ENCODE measurements at regions not wholly inside any gene's neighbourhood (a gene's known extent, or its start where the extent isn't known, plus 50 kb on each side); places are given as distances from the start of the nearest gene placed in this dataset.
"Not testable (repeated sequence)": the region's sequence is repeated elsewhere in the genome, so short reads cannot be mapped to it uniquely, and the experiment has no call there.

DNA sequence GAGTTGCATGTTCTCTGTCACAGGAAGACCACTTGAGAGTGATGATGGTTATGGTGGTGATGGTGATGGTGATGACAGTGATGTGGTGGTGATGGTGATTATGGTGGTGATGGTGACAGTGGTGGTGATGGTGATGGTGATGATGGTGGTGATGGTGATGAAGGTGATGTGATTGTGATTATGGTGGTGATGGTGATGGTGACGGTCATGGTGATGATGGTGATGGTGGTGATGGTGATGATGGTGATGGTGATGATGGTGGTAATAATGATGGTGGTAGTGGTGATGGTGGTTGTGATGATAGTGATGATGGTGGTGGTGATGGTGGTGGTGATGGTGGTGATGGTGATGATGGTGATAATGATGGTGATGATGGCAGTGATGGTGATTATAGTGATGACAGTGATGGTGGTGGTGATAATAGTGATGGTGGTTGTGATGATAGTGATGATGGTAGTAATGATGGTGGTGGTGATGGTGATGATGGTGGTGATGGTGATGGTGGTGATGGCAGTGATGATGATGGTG is 93.7 kb downstream of the ASB1 start:
- no peak for DNase-seq (ENCODE audit: low spot score in 2 of 2)
- FAIRE-seq = no peak

DNA sequence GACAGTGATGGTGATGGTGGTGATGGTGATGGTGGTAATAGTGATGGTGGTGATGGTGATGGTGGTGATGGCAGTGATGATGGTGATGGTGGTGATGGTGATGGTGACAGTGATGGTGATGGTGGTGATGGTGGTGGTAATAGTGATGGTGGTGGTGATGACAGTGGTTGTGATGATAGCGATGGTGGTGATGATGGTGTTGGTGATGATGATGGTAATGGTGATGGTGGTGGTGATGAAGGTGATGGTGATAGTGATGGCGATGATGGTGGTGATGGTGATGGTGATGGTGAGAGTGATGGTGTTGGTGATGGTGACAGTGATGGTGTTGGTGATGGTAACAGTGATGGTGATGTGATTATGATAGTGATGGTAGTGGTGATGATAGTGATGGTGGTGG is 94.3 kb downstream of the ASB1 start:
- DNase-seq (ENCODE audit: low spot score in 2 of 2) (no peak), FAIRE-seq (no peak)

DNA sequence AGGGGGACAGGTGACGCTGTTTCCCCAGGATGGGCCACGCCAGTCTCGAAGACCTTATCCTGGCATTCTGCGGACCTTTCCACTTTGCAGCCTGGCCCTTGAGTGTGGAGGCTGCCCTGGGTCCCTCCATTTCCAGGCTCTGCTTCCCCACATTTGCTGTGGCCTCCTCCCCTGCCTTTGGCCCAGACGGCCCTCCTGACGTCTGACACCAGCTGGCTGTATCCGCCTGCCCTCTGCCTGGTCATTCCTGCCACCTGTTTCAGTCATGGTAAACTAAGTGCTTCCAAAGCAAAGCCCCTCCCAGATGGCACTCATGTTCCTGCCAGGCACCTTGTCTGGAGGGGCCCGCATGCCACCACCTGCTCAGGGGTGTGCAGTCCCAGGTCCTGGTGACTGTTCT is 95.1 kb downstream of the ASB1 start:
- DNase-seq (ENCODE audit: low spot score in 2 of 2) (no peak), FAIRE-seq (no peak)

DNA sequence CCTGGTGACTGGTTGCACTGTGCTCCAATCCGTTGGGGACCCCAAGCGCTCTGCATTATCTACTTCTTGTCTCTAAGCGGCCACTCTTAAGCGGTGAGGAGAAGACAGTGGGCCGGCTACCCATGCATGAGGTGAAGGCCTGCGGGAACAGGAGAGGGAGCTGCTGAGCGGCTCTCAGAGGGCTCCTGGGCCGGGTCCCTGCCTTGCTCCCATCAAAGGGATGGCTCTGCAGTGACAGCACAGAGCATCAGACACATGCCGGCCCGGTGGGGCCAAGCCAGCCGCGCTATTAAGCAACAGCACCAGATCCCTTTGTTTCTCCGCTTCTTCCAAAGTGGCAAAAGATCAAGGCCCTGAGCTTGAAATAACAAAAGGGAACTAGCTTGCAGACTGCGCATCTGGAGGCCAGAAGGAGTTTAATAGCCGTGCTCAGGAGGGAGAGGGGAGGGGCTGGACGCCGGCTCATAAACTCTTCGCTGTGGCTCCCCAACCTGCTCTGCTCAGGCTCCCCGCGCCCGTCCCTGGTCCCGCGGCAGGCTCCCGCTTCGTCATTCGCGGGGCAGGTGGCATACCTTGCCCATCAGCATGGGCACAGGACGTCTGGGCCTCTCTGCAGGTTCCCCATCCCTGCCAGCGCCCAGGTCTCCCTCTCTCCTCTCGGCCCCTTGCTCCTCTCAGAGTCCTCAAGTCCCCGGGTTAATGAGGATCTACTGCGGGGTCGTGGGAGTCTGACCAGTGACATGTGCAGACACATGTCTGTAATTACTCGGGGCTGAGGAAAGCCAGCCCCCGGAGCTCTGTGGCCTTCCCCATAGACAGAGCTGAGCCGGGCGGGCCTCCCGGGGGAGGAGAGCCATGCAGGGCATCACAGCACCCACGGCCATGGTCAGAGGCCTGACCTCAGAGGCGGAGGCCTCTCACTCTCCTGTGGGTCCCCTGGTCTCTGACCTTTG is 96.7 kb downstream of the ASB1 start:
- DNase-seq (ENCODE audit: low spot score in 2 of 2) = no peak
- no peak for FAIRE-seq

DNA sequence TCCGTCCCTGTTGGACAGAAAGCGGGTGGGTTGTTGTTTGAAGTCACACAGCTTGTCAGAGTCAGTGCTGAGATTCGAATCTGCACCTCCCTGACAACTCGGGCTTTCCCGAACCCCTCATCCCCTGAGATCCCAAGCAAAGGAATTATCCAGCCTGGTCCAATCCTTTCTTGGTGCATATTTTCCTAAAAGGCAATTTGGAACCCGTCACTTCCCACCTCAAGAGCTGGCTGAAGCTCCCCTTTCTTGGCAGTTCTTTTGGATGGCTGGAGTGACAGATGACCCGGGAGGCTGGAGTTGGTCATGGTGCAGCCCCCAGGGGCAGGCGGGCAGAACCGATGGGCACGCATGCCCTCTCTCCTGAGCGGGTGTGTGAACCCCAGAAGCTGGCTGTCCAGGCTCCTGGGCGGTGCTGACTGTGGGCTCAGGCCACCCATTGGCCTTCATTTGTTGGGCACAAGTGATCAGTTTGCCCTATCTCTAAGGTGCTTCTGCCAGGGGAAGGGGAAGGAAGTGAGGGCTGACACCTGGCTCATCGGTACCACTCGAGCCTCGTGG is 97.8 kb downstream of the ASB1 start:
- no peak for DNase-seq (ENCODE audit: low spot score in 2 of 2)
- no peak for FAIRE-seq

DNA sequence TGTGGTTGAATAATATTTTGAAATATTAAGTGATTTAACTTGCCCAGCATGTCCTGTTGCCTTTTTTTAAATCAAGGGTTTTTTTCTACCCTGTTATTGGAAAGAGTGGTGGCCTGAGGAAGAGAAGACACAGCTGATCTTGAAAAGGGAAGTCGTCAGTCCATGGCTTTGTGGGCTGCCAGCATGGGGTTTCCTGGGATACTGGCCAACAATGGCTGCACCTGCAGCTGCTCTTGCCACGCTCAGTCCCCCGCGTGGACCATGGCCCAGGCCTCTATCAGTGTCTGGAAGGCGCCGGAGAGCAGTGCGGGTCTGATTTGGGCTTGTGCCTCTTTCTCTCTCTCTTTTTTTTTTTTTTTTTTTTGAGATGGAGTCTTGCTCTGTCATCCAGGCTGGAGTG is 99.3 kb downstream of the ASB1 start:
- DNase-seq (ENCODE audit: low spot score in 2 of 2) = no peak

DNA sequence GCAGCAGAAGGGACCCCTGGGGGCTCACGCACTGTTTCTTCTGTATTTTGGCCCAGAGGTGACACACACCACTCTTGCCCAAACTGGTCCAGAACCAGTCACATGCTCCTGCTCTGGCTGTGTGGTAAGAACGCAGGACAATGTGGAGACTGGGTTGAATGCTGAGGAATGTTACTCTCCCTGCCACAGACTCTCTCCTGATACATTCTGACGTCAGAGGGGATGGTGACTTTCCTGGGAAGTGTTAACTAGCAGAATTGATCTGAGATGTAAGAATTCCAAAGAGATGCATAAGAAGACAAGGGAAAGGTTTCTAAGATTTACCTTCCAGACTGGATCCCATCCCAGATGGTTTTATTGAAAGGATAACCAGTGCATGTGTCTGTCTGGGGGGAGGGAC is 100.8 kb downstream of the ASB1 start:
- FAIRE-seq = no peak
- no peak for DNase-seq (ENCODE audit: low spot score in 2 of 2)

More for the DNA sequence above, 99.3 kb downstream of the ASB1 start:
- FAIRE-seq = no peak

DNA sequence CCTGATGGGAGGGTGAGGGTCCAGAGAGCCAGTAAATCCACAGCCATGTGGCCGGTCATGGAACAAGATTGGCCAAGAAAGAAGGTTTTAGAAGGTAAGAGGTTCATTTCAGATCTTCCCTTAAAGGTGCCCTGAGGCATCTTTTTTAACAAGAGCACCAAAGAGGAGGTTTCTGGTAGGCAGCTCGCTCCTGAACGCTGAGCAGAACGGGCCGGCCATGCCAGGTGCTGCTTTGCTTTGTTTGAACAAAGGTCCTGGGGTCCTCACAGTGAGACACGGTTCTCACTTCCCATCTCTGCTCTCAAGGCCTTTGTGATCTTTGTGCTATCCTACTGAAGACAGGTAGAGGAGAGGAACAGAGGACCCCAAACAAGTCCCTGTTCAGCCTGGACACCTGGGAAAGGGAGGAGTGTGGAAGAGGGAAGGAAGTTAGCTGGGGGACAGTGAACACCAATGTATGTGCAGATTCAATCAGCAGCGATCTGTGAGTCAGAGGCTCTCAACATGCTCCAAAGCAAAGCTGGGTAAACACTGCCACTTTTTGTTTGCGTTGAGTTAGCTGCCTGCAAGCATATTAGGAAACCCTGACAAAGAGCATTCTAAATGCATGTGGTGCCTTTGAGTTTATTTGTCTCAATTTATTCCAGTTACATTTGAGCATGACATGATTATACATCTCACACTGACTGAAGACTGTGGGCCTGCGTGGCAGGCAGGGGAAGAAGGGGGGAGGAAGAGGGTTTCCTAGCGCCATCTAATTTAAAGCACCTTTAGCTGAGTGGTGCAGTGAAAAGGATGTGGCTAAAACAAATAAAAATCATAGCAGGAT is 102.4 kb downstream of the ASB1 start:
- FAIRE-seq (no peak), DNase-seq (ENCODE audit: low spot score in 2 of 2) (no peak)

DNA sequence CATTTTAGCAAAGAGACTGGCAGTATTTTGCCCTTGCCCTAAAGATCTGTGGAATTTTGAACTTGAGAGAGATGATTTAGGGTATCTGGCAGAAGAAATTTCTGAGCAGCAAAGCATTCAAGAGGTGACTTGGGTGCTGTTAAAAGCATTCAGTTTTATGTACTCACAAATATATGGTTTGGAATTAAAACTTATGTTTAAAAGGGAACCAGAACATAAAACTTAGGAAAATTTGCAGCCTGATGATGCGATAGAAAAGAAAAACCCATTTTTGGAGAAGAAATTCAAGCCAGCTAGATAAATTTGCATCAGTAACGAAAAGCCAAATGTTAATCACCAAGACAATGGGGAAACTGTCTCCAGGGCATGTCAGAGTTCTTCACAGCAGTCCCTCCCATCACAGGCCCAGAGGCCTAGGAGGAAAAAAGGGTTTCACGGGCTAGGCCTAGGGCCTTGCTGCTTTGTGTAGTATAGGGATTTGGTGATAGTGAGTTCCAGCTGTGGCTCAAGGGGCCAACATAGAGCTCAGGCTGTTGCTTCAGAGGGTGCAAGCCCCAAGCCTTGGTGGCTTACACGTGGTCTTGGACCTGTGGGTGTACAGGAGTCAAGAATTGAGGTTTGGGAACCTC is 104.4 kb downstream of the ASB1 start:
- not testable (repeated sequence) for FAIRE-seq; DNase-seq (ENCODE audit: low spot score in 2 of 2)

DNA sequence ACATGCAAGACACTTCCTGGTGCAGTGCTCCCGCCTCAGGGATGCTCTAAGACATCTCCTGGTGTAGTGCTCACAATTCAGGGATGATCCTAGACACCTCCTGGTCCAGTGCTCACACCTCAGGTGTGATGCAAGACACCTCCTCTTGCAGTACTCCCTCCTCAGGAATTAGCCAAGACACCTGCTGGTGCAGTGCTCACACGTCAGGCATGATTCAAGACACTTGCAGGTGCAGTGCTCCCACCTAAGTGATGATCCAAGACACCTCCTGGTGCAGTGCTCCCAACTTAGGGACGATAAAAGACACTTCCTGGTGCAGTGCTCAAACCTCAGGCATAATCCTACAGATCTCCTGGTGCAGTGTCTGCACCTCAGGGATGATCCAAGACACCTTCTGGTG is 117.0 kb downstream of the ASB1 start:
- not testable (repeated sequence) for DNase-seq (ENCODE audit: low spot score in 2 of 2); FAIRE-seq

DNA sequence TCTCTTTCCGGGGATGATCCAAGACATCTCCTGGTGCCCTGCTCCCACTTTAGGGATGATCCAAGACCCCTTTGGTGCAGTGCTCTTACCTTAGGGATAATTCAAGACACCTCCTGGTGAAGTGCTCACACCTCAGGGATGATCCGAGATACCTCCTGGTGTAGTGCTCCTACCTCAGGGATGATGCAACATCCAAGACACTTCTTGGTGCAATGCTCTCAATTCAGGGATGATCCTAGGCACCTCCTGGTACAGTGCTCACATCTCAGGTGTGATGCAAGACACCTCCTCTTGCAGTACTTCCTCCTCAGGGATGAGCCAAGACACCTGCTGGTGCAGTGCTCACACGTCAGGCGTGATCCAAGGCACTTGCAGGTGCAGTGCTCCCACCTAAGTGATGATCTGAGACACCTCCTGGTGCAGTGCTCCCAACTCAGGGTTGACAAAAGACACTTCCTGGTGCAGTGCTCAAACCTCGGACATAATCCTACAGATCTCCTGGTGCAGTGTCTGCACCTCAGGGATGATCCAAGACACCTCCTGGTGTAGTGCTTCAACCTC is 122.3 kb downstream of the ASB1 start:
- FAIRE-seq (no peak), DNase-seq (ENCODE audit: low spot score in 2 of 2) (no peak)

DNA sequence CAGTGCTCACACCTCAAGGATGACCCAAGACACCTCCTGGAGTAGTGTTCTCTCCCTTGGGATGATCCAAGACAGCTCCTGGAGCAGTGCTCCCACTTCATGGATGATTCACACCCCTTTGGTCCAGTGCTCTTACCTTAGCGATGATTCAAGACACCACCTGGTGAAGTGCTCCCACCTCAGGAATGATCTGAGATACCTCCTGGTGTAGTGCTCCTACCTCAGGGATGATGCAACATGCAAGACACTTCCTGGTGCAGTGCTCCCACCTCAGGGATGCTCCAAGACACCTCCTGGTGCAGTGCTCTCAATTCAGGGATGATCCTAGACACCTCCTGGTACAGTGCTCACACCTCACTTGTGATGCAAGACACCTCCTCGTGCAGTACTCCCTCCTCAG is 123.1 kb downstream of the ASB1 start:
- DNase-seq (ENCODE audit: low spot score in 2 of 2) (no peak), FAIRE-seq (no peak)

DNA sequence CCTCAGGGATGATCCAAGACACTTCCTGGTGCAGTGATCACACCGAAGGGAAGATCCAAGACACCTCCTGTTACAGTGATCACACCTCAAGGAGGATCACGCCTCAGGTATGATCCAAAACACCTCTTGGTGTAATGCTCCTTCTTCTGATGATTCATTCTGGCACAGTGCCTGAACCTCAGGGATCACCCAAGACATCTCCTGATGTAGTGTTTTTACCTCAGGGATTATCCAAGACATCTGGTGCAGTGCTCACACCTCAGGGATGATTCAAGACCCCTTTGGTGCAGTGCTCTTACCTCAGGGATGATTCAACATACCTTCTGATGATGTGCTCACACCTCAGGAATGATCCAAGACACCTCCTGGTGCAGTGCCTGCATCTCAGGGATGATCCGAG is 124.4 kb downstream of the ASB1 start:
- DNase-seq (ENCODE audit: low spot score in 2 of 2) (no peak), FAIRE-seq (no peak)

DNA sequence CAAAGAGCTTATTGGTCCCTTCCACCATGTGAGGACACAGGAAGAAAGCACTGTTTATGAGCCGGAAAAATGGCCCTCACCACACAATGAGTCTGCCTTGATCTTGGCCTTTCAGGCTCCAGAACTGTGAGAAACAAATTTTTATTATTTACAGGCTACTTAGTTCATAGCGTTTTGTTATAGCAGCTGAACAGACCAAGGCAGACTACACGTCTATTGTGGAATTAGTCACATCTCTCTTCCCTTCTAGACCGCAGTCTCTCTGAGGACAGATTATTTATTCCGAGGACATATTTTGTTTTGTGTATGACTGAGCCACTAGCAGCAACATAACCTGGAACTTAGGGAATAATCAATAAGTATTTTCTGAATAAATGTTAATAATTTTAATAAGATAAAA is 125.5 kb downstream of the ASB1 start:
- DNase-seq (ENCODE audit: low spot score in 2 of 2) (no peak), FAIRE-seq (no peak)

DNA sequence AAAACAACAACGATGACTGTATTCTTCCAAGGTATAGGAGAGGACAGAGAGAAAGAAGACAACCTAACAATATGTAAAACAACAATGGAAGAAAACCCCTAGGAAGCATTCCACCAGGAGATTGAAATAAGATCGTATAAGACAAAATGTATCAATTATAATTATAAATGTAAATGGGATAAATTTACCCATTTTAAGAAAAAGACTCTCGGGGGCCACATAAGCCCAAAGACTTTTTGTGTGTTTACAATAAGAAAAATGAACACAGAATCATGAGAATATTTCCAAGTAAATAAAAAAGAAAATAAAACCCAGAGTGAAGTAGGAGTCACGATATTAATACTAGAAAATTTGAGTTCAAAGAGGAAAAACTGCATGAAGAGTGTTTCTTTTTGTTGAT is 126.4 kb downstream of the ASB1 start:
- DNase-seq (ENCODE audit: low spot score in 2 of 2) (no peak), FAIRE-seq (no peak)

DNA sequence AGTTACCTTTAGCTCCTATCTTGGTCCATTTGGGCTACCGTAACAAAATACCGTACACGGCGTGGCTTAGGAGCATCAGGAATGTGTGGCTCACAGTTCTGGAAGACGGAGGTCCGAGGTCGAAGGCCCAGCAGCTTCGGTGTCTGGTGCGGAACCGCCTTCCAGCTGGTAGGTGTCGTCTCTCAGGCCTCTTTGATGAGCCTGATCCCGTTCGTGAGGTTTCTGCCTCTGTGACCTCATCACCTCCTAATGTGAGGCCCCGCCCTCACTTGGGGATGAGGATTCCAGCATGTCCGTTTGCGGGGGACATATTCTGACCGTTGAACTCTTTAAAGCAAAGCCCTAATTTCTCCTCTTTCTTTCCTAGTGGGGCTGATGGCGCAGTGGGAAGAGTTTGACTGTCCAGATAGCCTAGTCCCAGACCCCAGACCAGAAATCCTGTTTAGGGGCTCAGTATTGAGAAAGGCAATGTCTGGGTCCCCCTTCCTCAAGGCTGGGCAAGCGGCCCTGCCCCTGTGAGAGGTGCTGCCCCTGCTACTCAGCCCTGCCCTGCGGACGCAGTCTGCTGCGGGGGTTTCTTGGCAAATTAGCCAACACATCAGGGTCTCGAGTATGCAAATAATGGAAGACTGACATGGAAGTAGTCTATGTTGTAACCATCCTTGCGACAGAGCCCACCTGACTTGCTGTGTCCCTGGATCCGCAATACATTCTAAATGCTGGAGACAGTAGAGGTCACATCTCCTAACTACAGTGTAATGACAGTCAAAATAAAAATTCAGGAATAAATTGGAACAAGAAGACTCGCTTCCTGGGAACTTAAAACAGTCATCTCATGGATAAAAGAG is 128.0 kb downstream of the ASB1 start:
- DNase-seq (ENCODE audit: low spot score in 2 of 2) (no peak), FAIRE-seq (no peak)

DNA sequence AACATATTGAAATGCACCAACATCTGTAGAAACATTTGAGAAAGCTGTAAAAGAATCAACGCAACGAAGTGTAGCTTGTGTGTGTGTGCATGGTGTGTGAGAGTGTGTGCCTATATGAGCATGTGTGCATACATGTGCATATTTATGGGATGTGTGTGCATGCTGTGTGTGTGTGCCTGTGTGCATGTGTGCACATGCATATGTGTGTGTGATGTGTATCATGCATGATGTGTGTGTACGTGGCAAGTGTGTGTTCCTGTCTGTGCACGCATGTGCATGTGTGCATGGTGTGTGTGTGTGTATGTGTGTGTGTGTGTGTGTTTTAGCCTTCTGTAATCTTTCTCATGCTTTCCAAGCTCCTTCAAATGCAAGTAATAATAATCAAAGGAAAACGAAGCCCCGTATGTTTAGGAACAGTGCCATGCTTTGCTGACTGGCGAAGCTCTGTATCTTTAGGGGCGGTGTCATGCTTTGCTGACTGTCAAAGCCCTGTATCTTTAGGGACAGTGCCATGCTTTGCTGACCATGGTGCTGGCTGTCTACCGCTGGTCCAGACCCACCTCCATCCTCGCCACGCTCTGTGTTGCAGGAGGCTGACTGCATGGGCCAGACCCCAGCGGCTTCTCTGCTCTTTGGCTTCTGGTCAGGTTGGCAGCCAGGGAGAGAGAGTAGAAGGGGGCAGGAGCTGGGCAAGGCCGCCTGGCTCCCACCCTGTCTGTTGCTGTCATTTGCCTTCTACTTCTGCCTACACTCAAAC is 129.2 kb downstream of the ASB1 start:
- FAIRE-seq (no peak), DNase-seq (ENCODE audit: low spot score in 2 of 2) (no peak)

DNA sequence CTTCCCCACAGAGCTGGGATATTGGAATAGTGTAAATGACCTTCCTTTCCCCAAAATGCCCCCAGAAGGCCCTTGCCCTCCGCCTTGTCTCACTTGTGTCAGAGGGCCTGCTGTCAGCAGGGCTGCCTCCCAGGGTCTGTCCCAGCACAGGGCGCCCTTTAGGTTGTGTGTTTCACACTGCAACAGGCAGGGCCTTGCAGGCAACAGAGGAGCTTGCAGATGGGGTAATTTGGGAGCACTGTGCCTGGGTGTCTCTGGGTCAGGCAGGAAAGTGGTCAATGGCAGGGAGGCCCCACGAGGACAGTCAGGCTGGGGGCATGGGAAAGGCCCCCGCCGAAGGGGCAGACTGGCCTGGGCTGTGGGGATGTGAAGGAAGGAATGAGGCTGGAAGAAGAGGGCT is 130.7 kb downstream of the ASB1 start:
- DNase-seq (ENCODE audit: low spot score in 2 of 2) (no peak), FAIRE-seq (no peak)

DNA sequence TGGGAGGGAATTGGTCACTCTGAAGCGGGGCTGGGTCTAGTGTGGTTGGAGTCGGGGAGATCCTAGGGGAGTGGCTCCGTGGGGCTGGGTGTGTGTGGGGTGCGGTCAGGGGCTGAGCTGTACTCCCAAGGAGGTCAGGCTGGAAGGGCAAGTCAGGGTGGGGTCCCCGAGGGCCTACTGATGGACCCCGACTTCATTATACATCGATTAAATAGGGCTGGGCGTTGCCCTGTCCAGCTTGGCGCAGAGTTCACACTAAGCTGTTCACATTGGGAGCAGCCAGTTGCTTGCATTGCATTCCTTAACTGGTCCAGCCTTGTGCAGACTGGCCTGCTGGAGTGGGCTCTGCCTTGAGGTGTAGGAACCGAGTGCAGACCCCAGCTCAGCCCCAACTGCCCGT is 131.2 kb downstream of the ASB1 start:
- DNase-seq (ENCODE audit: low spot score in 2 of 2) (no peak), FAIRE-seq (no peak)

Data from frontal cortex (tissue), 3 donors.